ENCODE measurements at regions not wholly inside any gene's neighbourhood (a gene's known extent, or its start where the extent isn't known, plus 50 kb on each side); places are given as distances from the start of the nearest gene placed in this dataset.

GRCh38 chr2:22691666-22692065 is 693.3 kb upstream of the KLHL29 start:
- H3K4me3 ChIP-seq (ENCODE audit: low read length), result no peak overlapping the region
- DNase-seq (ENCODE audit: low read depth), result no peak
- TF ChIP-seq CTCF (IDR thresholded peaks at IDR 0.05; ENCODE audit: insufficient read depth, low read depth, low read length, missing control alignments), result no peak

GRCh38 chr2:22692746-22693145 is 692.2 kb upstream of the KLHL29 start:
- no peak for TF ChIP-seq CTCF (IDR thresholded peaks at IDR 0.05; ENCODE audit: insufficient read depth, low read depth, low read length, missing control alignments)
- no peak for DNase-seq (ENCODE audit: low read depth)
- H3K4me3 ChIP-seq (ENCODE audit: low read length), result no peak overlapping the region

- DNase-seq (ENCODE audit: low read depth), result no peak
- no peak overlapping the region for H3K4me3 ChIP-seq (ENCODE audit: low read length)
- no peak for TF ChIP-seq CTCF (IDR thresholded peaks at IDR 0.05; ENCODE audit: insufficient read depth, low read depth, low read length, missing control alignments)
Measured at GRCh38 chr2:22694300-22694699, 690.7 kb upstream of the KLHL29 start.

- no peak overlapping the region for H3K4me3 ChIP-seq (ENCODE audit: low read length)
- DNase-seq (ENCODE audit: low read depth), result no peak
- no peak for TF ChIP-seq CTCF (IDR thresholded peaks at IDR 0.05; ENCODE audit: insufficient read depth, low read depth, low read length, missing control alignments)
Measured at GRCh38 chr2:22694856-22695255, 690.1 kb upstream of the KLHL29 start.

GRCh38 chr2:22697054-22697788 is 687.8 kb upstream of the KLHL29 start:
- DNase-seq (ENCODE audit: low read depth), result no peak
- no peak for TF ChIP-seq CTCF (IDR thresholded peaks at IDR 0.05; ENCODE audit: insufficient read depth, low read depth, low read length, missing control alignments)

GRCh38 chr2:22701561-22702160 is 683.3 kb upstream of the KLHL29 start:
- DNase-seq (ENCODE audit: low read depth), result no peak
- no peak overlapping the region for H3K4me3 ChIP-seq (ENCODE audit: low read length)
- TF ChIP-seq CTCF (IDR thresholded peaks at IDR 0.05; ENCODE audit: insufficient read depth, low read depth, low read length, missing control alignments), result no peak

More at GRCh38 chr2:22697054-22697788, 687.8 kb upstream of the KLHL29 start:
- H3K4me3 ChIP-seq (ENCODE audit: low read length), result no peak overlapping the region

Measured in epithelial cell of esophagus (primary cell).